CD4-positive, alpha-beta T cell treated with Interleukin-4 for 1 hour (primary cell): ENCODE measurements at regions not wholly inside any gene's neighbourhood (a gene's known extent, or its start where the extent isn't known, plus 50 kb on each side); places are given as distances from the start of the nearest gene placed in this dataset.
"Not testable (repeated sequence)": the region's sequence is repeated elsewhere in the genome, so short reads cannot be mapped to it uniquely, and the experiment has no call there.

Experiments
- DNase-seq, 2 donors: peaks; one replicate each; pipeline ENCODE4 v3.0.0-alpha.2; 2020 to 2022

GRCh38 chr12:73057428-73057827 lies 785.3 kb downstream of the TRHDE start:
- no peak for DNase-seq

GRCh38 chr12:73065913-73066312 lies 793.7 kb downstream of the TRHDE start:
- no peak for DNase-seq

- no peak for DNase-seq
Observed at GRCh38 chr12:73067616-73068015, 795.4 kb downstream of the TRHDE start.

- no peak for DNase-seq
Observed at GRCh38 chr12:73072214-73072613, 800.0 kb downstream of the TRHDE start.

GRCh38 chr12:73076760-73077159 lies 804.6 kb downstream of the TRHDE start:
- DNase-seq = no peak

GRCh38 chr12:73083736-73084135 lies 811.6 kb downstream of the TRHDE start:
- no peak for DNase-seq

GRCh38 chr12:73106296-73106695 lies 834.1 kb downstream of the TRHDE start:
- DNase-seq = no peak

GRCh38 chr12:73106896-73107295 lies 834.7 kb downstream of the TRHDE start:
- DNase-seq = no peak

GRCh38 chr12:73110816-73111215 lies 838.6 kb downstream of the TRHDE start:
- no peak for DNase-seq

GRCh38 chr12:73112035-73112816 lies 840.1 kb downstream of the TRHDE start:
- DNase-seq = no peak

GRCh38 chr12:73124480-73124879 lies 852.3 kb downstream of the TRHDE start:
- DNase-seq = no peak

- no peak for DNase-seq
Observed at GRCh38 chr12:73125148-73125547, 853.0 kb downstream of the TRHDE start.

- no peak for DNase-seq
Observed at GRCh38 chr12:73136386-73136785, 864.2 kb downstream of the TRHDE start.

GRCh38 chr12:73139642-73140041 lies 867.5 kb downstream of the TRHDE start:
- DNase-seq = not testable (repeated sequence)

- no peak for DNase-seq
Observed at GRCh38 chr12:73158341-73158740, 886.2 kb downstream of the TRHDE start.

GRCh38 chr12:73159954-73160353 lies 887.8 kb downstream of the TRHDE start:
- no peak for DNase-seq

GRCh38 chr12:73161970-73162369 lies 889.8 kb downstream of the TRHDE start:
- no peak for DNase-seq

GRCh38 chr12:73180734-73181133 lies 908.6 kb downstream of the TRHDE start:
- DNase-seq = no peak

GRCh38 chr12:73181244-73181643 lies 909.1 kb downstream of the TRHDE start:
- no peak for DNase-seq

GRCh38 chr12:73185403-73185802 lies 913.2 kb downstream of the TRHDE start:
- DNase-seq = no peak

- DNase-seq = no peak
Observed at GRCh38 chr12:73186272-73186671, 914.1 kb downstream of the TRHDE start.

GRCh38 chr12:73187765-73188164 lies 915.6 kb downstream of the TRHDE start:
- DNase-seq = no peak

- DNase-seq = no peak
Observed at GRCh38 chr12:73210548-73211204, 938.5 kb downstream of the TRHDE start.

GRCh38 chr12:73220951-73221350 lies 948.8 kb downstream of the TRHDE start:
- DNase-seq = no peak

- DNase-seq = no peak
Observed at GRCh38 chr12:73221398-73221797, 949.2 kb downstream of the TRHDE start.
